Central memory CD8-positive, alpha-beta T cell (primary cell): ENCODE measurements at regions not wholly inside any gene's neighbourhood (a gene's known extent, or its start where the extent isn't known, plus 50 kb on each side); places are given as distances from the start of the nearest gene placed in this dataset.
"Not testable (repeated sequence)": the region's sequence is repeated elsewhere in the genome, so short reads cannot be mapped to it uniquely, and the experiment has no call there.

Source experiments
- ATAC-seq: fragments of 150-1000 bp; cut with Tn5 transposase; replicated peaks from 2 replicates; pipeline ENCODE4 v1.10.0; 2022; ENCODE audit warnings: mild to moderate bottlenecking, moderate FRiP score, moderate number of reproducible peaks; ENCODE audit not compliant: poor library complexity, severe bottlenecking; ENCODE audit errors: extremely low read depth
- DNase-seq, 2 donors: peaks; one replicate each; pipeline ENCODE4 v3.0.0; 2021; ENCODE audit warnings: low spot score in 2 of 2
- H3K27ac Mint-ChIP-seq: one replicate; pipeline ENCODE4 v1.8.0; 2022; ENCODE audit warnings: low read depth, mild to moderate bottlenecking, moderate library complexity, mixed read lengths
- H3K27me3 Mint-ChIP-seq: one replicate; pipeline ENCODE4 v1.8.0; 2022; ENCODE audit warnings: mixed read lengths
- H3K36me3 Mint-ChIP-seq: one replicate; pipeline ENCODE4 v1.8.0; 2022; ENCODE audit warnings: mild to moderate bottlenecking, moderate library complexity, mixed read lengths; ENCODE audit not compliant: insufficient read depth
- H3K4me1 Mint-ChIP-seq: one replicate; pipeline ENCODE4 v1.8.0; 2022; ENCODE audit warnings: mixed read lengths
- H3K4me3 Mint-ChIP-seq: one replicate; pipeline ENCODE4 v1.8.0; 2022; ENCODE audit warnings: mild to moderate bottlenecking, moderate library complexity, mixed read lengths
- H3K9me3 Mint-ChIP-seq: one replicate; pipeline ENCODE4 v1.8.0; 2022; ENCODE audit warnings: mixed read lengths

DNA sequence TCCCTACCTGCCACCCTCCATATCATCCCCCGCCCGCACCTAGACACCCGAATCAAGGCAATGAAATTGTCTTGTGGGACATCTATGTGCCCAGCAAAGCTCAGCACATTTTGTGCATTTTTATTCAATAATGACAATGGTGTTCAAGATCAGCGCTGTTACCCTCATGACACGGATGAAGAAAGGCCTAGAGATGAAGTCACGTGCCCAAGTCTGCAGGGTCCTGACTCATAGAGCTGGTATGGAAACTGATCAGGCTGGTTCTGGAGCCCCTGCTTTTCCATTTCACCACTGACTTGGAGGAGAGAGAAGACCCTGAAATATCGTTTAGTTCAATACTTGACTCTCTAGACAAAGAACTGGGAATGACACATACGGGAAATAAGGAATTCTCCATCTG lies 136.2 kb downstream of the KLRB1 start:
- H3K4me1 Mint-ChIP-seq, result peaks cover 23% of the 10 kb centered on the region
- H3K27ac Mint-ChIP-seq, H3K4me3 Mint-ChIP-seq, H3K9me3 Mint-ChIP-seq, H3K27me3 Mint-ChIP-seq, H3K36me3 Mint-ChIP-seq, DNase-seq, ATAC-seq: not testable (repeated sequence)

DNA sequence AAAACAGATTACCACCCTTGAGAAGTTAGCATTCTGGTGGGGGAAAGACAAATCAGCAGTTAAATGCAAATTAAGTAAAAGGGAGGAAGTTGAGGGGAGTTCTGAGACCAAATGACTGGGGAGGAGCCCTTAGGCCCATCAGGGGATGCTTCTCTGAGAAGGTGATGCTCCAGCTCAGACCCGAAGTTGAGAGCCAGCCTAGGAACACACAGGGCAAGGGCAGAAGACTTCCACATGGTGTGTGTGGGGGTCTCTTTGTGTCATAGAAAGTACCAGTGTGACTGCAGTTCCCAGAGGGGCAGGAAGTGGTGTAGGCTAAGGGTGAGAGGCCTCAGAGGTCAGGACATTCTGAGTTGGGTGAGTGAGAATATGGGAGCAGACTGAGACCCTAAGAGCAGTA lies 137.3 kb downstream of the KLRB1 start:
- Mint-ChIP-seq H3K27ac (peak overlapping the region; percentile 70), H3K4me1 (peaks cover 23% of the 10 kb centered on the region)
- H3K36me3 Mint-ChIP-seq, H3K4me3 Mint-ChIP-seq, ATAC-seq, H3K27me3 Mint-ChIP-seq, DNase-seq, H3K9me3 Mint-ChIP-seq: not testable (repeated sequence)

DNA sequence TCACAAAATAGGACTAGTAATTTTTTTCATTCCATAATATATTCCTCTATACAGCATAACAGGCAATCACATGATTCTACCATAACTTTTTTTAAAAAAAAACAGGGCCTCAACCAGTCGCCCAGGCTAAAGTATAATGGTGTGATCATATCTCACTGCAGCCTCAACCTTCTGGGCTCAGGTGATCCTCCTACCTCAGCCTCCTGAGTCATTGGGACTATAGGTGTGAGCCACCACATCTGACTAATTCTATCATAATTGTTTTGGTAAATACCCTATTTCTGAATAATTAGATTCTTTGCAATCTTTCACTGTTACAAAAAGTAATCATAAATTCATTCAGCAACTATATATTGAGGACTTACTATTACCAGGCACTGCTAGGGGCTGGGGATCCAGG lies 137.8 kb downstream of the KLRB1 start:
- not testable (repeated sequence) for H3K4me3 Mint-ChIP-seq
- peak overlapping the region; percentile 70 for H3K27ac Mint-ChIP-seq

DNA sequence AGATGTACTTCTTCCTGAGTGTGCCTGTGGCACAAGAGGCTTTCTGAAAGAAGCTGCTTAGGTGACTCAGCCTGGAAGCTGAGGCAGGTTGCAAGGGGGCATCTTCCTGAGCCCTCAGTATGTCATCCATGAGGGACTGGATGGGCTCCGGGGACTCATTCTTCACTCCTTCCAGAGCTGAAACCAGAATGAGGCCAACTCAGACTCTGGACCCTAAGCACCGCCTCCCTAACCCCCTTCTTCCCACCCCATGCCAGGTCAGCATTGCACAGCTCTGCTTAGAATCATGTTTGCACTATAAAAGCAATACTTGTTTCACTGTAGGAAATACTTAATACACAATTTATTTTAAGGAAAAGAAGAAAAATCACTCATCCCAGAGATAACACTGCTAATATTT lies 138.3 kb downstream of the KLRB1 start:
- not testable (repeated sequence) for H3K4me3 Mint-ChIP-seq, DNase-seq, ATAC-seq, H3K36me3 Mint-ChIP-seq, H3K9me3 Mint-ChIP-seq, H3K27ac Mint-ChIP-seq, H3K27me3 Mint-ChIP-seq
- peaks cover 23% of the 10 kb centered on the region for H3K4me1 Mint-ChIP-seq

More for the DNA sequence above, 137.8 kb downstream of the KLRB1 start:
- H3K36me3 Mint-ChIP-seq, ATAC-seq, H3K9me3 Mint-ChIP-seq, H3K27me3 Mint-ChIP-seq, DNase-seq: not testable (repeated sequence)
- H3K4me1 Mint-ChIP-seq, result peaks cover 23% of the 10 kb centered on the region

DNA sequence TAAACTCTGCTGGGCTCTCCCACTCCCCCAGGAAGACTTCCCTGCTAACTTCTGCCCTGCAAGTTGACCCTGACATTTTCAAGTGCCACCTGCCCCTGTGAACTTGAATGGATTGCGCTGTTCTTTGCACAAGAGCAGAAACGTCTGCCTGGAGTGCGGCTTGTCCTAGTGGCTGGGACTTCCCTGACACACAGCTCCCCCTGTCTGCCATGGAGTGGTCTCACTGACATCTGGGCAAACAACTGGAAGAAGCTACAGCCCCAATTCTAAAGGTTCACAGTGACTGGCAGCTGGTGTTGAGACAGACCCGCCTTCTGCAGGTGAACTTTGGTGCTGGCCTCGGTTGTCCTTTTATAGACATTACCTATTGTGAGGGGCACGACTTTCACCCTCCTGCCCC lies 138.7 kb downstream of the KLRB1 start:
- H3K4me1 Mint-ChIP-seq, result peaks cover 23% of the 10 kb centered on the region
- H3K27me3 Mint-ChIP-seq, H3K36me3 Mint-ChIP-seq, H3K4me3 Mint-ChIP-seq, ATAC-seq, H3K27ac Mint-ChIP-seq, H3K9me3 Mint-ChIP-seq, DNase-seq: not testable (repeated sequence)

DNA sequence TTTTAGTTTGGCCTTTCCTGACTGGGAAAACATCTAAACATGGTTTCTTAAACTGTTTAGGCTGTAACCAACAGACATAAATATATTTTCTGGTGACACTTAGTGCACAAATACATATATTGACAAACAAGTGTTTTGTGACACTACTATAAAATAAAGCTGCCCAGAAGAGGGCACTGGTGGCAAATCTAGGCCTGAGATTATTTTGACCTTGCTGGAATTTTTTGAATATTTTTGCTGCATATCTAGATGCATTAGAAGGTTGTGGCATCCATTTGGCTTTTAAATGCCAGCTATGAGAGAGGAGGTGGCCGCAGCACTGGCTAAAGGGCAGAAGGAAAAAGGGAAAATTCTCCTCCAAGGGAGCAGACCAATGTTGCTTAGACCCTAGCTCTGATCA lies 139.6 kb downstream of the KLRB1 start:
- not testable (repeated sequence) for H3K9me3 Mint-ChIP-seq, H3K27ac Mint-ChIP-seq, DNase-seq, H3K4me3 Mint-ChIP-seq, ATAC-seq, H3K27me3 Mint-ChIP-seq, H3K36me3 Mint-ChIP-seq
- H3K4me1 Mint-ChIP-seq, result peaks cover 23% of the 10 kb centered on the region

DNA sequence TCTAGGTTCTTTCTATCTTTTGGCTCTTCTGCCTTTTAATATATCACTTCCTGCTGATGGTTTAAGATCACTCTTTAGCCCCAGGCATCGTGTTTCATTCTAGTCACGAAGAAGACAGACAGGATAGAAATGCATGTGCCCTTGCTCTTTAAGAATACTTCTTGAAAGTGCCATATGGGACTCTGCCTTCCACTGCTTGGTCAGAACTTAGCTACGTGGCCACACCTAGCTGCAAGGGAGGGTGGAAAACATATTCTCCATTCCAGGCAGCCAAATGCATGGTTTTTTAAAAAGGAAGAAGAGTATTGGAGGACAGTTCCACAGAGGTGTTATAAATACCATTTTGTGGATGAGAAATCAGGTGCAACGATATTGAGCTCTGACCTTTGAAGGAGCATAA lies 143.3 kb downstream of the KLRB1 start:
- no peak for ATAC-seq
- no peak overlapping the region for H3K4me3 Mint-ChIP-seq

DNA sequence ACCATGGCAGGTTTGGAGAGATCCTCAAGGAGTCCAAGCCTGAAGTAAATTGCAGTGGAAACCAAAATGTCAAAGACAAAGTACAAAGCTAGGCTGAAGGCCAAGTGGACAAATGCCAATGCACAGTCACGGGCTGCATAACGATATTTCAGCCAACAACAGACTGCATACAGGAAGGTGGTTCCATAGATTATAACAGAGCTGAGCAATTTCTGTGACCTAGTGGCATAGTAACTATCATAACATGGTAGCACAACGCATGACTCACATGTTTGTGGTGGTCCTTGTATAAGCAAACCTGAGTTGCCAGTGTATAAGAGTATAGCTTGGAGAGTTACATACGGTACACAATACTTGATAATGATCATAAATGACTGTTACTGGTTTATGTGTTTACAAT lies 152.2 kb downstream of the KLRB1 start:
- H3K4me3 Mint-ChIP-seq, H3K27me3 Mint-ChIP-seq, H3K9me3 Mint-ChIP-seq, DNase-seq, H3K4me1 Mint-ChIP-seq, H3K36me3 Mint-ChIP-seq, H3K27ac Mint-ChIP-seq: not testable (repeated sequence)
- peak; percentile 49 for ATAC-seq

More for the DNA sequence above, 143.3 kb downstream of the KLRB1 start:
- H3K27ac Mint-ChIP-seq, result no peak overlapping the region
- H3K36me3 Mint-ChIP-seq, result no peaks in the 10 kb centered on the region
- peaks cover 12% of the 10 kb centered on the region for H3K4me1 Mint-ChIP-seq
- no peaks in the 10 kb centered on the region for H3K9me3 Mint-ChIP-seq
- H3K27me3 Mint-ChIP-seq, result no peaks in the 10 kb centered on the region
- DNase-seq, result no peak

DNA sequence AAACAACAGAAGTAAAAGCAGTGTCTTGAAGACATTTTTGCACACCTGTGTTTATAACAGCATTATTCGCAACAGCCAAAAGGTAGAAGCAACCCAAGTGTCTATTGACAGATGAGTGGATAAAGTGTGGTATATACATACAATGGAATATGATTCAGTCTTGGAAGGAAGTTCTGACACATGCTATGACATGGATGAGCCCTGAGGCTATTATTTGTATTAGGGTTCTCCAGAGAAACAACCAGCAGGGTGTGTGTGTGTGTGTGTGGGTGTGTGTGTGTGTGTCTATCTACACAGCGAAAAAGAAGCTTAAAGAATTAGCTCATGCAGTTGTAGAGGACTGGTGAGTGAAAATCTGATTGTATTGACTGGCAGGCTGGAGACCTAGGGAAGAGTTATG lies 153.7 kb downstream of the KLRB1 start:
- ATAC-seq, H3K36me3 Mint-ChIP-seq, H3K4me3 Mint-ChIP-seq, H3K27me3 Mint-ChIP-seq, DNase-seq, H3K4me1 Mint-ChIP-seq, H3K9me3 Mint-ChIP-seq, H3K27ac Mint-ChIP-seq: not testable (repeated sequence)

DNA sequence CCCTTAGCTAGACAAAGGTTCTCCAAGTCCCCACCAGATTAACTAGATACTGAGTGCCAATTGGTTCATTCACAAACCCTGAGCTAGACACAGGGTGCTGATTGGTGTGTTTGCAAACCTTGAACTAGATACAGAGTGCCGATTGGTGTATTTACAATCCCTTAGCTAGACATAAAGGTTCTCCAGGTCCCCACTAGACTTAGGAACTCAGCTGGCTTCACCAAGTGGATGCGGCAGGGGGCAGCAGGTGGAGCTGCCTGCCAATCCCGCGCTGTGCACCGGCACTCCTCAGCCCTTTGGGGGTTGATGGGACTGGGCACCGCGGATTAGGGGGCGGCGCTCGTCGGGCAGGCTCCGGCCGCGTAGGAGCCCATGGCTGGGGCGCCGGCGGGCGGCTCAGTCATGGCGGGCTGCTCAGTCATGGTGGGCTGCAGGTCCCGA lies 157.6 kb downstream of the KLRB1 start:
- Mint-ChIP-seq H3K36me3 (peaks cover 11% of the 10 kb centered on the region), H3K4me3 (peak overlapping the region; percentile 100), H3K4me1 (peaks cover 26% of the 10 kb centered on the region)
- DNase-seq, H3K9me3 Mint-ChIP-seq, ATAC-seq, H3K27me3 Mint-ChIP-seq, H3K27ac Mint-ChIP-seq: not testable (repeated sequence)

DNA sequence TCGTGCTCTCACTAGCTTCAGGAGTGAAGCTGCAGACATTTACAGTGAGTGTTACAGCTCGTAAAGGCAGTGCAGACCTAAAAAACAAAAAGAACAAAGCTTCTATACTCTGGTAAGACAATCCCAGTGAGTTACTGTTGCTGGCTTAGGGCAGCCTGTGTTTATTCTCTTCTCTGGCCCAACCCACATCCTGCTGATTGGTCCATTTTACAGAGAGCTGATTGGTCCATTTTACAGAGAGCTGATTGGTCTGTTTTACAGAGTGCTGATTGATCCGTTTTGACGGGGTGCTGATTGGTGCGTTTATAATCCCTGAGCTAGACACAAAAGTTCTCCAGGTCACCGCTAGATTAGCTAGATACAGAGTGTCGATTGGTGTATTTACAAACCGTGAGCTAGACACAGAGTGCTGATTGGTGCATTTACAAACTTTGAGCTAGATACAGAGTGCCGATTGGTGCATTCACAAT lies 158.0 kb downstream of the KLRB1 start:
- not testable (repeated sequence) for ATAC-seq, H3K27me3 Mint-ChIP-seq

DNA sequence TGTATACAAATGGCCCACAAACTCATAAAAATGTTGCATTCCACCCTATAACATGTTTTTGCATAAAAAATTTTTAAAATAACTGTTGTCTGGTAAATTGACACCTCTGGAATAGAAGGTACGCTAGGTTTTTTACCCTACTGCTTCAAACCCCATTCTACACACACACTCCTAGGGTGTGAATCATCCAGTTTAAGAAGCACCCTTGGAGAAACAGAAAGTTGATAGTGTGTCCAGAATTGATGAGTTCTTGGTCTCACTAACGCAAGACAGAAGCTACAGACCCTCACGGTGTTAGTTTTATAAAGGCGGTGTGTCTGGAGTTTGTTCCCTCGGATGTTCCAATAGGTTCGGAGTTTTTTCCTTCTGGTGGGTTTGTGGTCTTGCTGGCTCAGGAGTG lies 158.5 kb downstream of the KLRB1 start:
- no peaks in the 10 kb centered on the region for H3K9me3 Mint-ChIP-seq
- no peak overlapping the region for H3K27ac Mint-ChIP-seq
- H3K27me3 Mint-ChIP-seq, result no peaks in the 10 kb centered on the region
- H3K36me3 Mint-ChIP-seq, result peaks cover 11% of the 10 kb centered on the region
- peaks cover 26% of the 10 kb centered on the region for H3K4me1 Mint-ChIP-seq
- ATAC-seq (no peak), DNase-seq (no peak)
- peak overlapping the region; percentile 100 for H3K4me3 Mint-ChIP-seq

More for the DNA sequence above, 158.0 kb downstream of the KLRB1 start:
- not testable (repeated sequence) for H3K9me3 Mint-ChIP-seq, DNase-seq, H3K27ac Mint-ChIP-seq
- peaks cover 26% of the 10 kb centered on the region for H3K4me1 Mint-ChIP-seq
- peaks cover 11% of the 10 kb centered on the region for H3K36me3 Mint-ChIP-seq
- H3K4me3 Mint-ChIP-seq, result peak overlapping the region; percentile 100

DNA sequence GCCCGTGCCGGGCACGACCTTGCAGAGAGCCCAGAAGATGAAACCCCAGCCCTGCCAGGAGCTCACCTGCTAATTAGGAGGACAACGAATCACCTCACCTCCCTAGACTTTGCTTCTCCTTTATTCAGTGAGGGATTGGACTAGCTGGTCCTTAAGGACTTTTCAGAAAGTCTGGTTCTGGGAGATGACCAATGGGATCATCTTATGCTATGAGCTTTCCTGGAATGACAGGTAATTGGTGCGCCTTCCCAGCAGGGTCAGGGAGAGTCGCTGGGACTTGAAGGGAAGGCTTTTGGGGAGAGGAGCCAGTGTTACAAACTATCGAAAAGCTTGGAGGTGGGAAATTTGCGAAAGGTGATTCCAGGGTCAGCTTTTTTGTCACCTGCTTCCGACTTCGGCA lies 159.1 kb downstream of the KLRB1 start:
- H3K27me3 Mint-ChIP-seq, DNase-seq, H3K9me3 Mint-ChIP-seq: not testable (repeated sequence)
- Mint-ChIP-seq H3K27ac (peak overlapping the region; percentile 98), H3K36me3 (peaks cover 11% of the 10 kb centered on the region), H3K4me1 (peaks cover 26% of the 10 kb centered on the region), H3K4me3 (peak overlapping the region; percentile 100)
- peak; percentile 16 for ATAC-seq
